Upper lobe of left lung (tissue), 6 donors: ENCODE measurements at regions not wholly inside any gene's neighbourhood (a gene's known extent, or its start where the extent isn't known, plus 50 kb on each side); places are given as distances from the start of the nearest gene placed in this dataset.

Source experiments
- ATAC-seq, 2 donors: fragments of 200-7000 bp; cut with Tn5 transposase; one replicate each; pipeline ENCODE4 v1.9.1; 2022; ENCODE audit warnings: mild to moderate bottlenecking in 2 of 2, moderate library complexity in 2 of 2; ENCODE audit not compliant: low FRiP score in 2 of 2
- DNase-seq, 2 donors: peaks; one replicate each; pipeline ENCODE4 v3.0.0-alpha.2; 2019 to 2020
- H3K27ac ChIP-seq, 4 donors: fragments of 200-600 bp; sonication (generic); one replicate each; pipeline ENCODE4 v1.5.1; 2016 to 2019
- H3K27me3 ChIP-seq, 4 donors: fragments of 200-600 bp; sonication (generic); one replicate each; pipeline ENCODE4 v1.5.1; 2017 to 2019
- H3K36me3 ChIP-seq, 4 donors: fragments of 200-600 bp; sonication (generic); one replicate each; pipeline ENCODE4 v1.5.1; 2016 to 2019
- H3K4me1 ChIP-seq, 4 donors: fragments of 200-600 bp; sonication (generic); one replicate each; pipeline ENCODE4 v1.5.1; 2018 to 2019
- H3K4me3 ChIP-seq, 4 donors: fragments of 200-600 bp; sonication (generic); one replicate each; pipeline ENCODE4 v1.5.1; 2017 to 2019; ENCODE audit warnings: mild to moderate bottlenecking in 2 of 4, moderate library complexity in 1 of 4
- H3K9me3 ChIP-seq, 4 donors: fragments of 200-600 bp; sonication (generic); one replicate each; pipeline ENCODE4 v1.5.1; 2018 to 2019
- CTCF ChIP-seq, 6 experiments: fragments of 450-650 bp in 4 of 6; fragments of 200-600 bp in 2 of 6; sonication (generic) in 2 of 6; IDR thresholded peaks; one replicate each; pipeline ENCODE4 v1.5.1; 2016 to 2019; ENCODE audit warnings: antibody characterized with exemption in 6 of 6
- EP300 ChIP-seq, 4 donors: sonication (generic); formaldehyde crosslinking; IDR thresholded peaks; one replicate each; pipeline ENCODE4 v1.5.1; 2017; ENCODE audit warnings: antibody characterized with exemption in 4 of 4, control low read depth in 2 of 4
- POLR2A ChIP-seq, 4 donors: fragments of 450-650 bp; IDR thresholded peaks; one replicate each; pipeline ENCODE4 v1.5.1; 2016 to 2017; ENCODE audit warnings: antibody characterized with exemption in 4 of 4, mild to moderate bottlenecking in 2 of 4
- POLR2AphosphoS5 ChIP-seq, 2 donors: sonication (generic); formaldehyde crosslinking; IDR thresholded peaks; one replicate each; pipeline ENCODE4 v1.5.1; 2017; ENCODE audit warnings: antibody characterized with exemption in 2 of 2
- WGBS, 2 donors: methylation state at CpG; one replicate each; pipeline ENCODE4 v1.1.5; 2017 to 2018; 5-methylcytosine and 5-hydroxymethylcytosine counted together
- donor health status: DM: no; HTN: no; CAD: no; lungs with moderate emphysema.
- donor health status: DM: no; HTN: yes; CAD: no; lungs with severe emphysema.

GRCh38 chr4:56106180-56107147 lies 157.7 kb downstream of the CEP135 start:
- Histone ChIP-seq H3K4me1 (no peaks in the 10 kb centered on the region), H3K36me3 (no peaks in the 10 kb centered on the region), H3K4me3 (no peak overlapping the region), H3K9me3 (no peaks in the 10 kb centered on the region), H3K27ac (no peak overlapping the region), H3K27me3 (no peaks in the 10 kb centered on the region)
- no peak for DNase-seq
- TF ChIP-seq POLR2AphosphoS5 (IDR thresholded peaks at IDR 0.05) (no peak), CTCF (IDR thresholded peaks at IDR 0.05) (no peak), POLR2A (IDR thresholded peaks at IDR 0.05) (no peak), EP300 (IDR thresholded peaks at IDR 0.05) (no peak)
- 74 to 76% methylated on average over 11 of the region's 11 CpGs for WGBS, 2 donors
- no peak for ATAC-seq

GRCh38 chr4:56104188-56104587 lies 155.4 kb downstream of the CEP135 start:
- no peaks in the 10 kb centered on the region for H3K27me3 ChIP-seq
- H3K9me3 ChIP-seq = no peaks in the 10 kb centered on the region
- DNase-seq = no peak
- no peak overlapping the region for H3K27ac ChIP-seq
- TF ChIP-seq CTCF (IDR thresholded peaks at IDR 0.05) (no peak), POLR2A (IDR thresholded peaks at IDR 0.05) (no peak), POLR2AphosphoS5 (IDR thresholded peaks at IDR 0.05) (no peak), EP300 (IDR thresholded peaks at IDR 0.05) (no peak)
- no peak overlapping the region for H3K4me3 ChIP-seq
- H3K36me3 ChIP-seq = no peaks in the 10 kb centered on the region
- WGBS, 2 donors = 89 to 97% methylated on average over 3 of the region's 3 CpGs
- no peaks in the 10 kb centered on the region for H3K4me1 ChIP-seq
- no peak for ATAC-seq

GRCh38 chr4:56102601-56103000 lies 153.9 kb downstream of the CEP135 start:
- WGBS, 2 donors = 70 to 85% methylated on average over 5 of the region's 5 CpGs
- Histone ChIP-seq H3K4me1 (no peaks in the 10 kb centered on the region), H3K27ac (no peak overlapping the region), H3K9me3 (no peaks in the 10 kb centered on the region), H3K36me3 (no peaks in the 10 kb centered on the region), H3K4me3 (no peak overlapping the region), H3K27me3 (no peaks in the 10 kb centered on the region)
- DNase-seq (no peak), ATAC-seq (no peak)
- no peak for TF ChIP-seq CTCF (IDR thresholded peaks at IDR 0.05)
- no peak for TF ChIP-seq POLR2AphosphoS5 (IDR thresholded peaks at IDR 0.05)
- TF ChIP-seq EP300 (IDR thresholded peaks at IDR 0.05) = no peak
- TF ChIP-seq POLR2A (IDR thresholded peaks at IDR 0.05) = no peak

- 89 to 92% methylated on average over 3 of the region's 3 CpGs for WGBS, 2 donors
- Histone ChIP-seq H3K4me3 (no peak overlapping the region), H3K27me3 (no peaks in the 10 kb centered on the region), H3K4me1 (no peaks in the 10 kb centered on the region), H3K9me3 (no peaks in the 10 kb centered on the region), H3K27ac (no peak overlapping the region), H3K36me3 (no peaks in the 10 kb centered on the region)
- no peak for DNase-seq
- no peak for ATAC-seq
- TF ChIP-seq POLR2AphosphoS5 (IDR thresholded peaks at IDR 0.05) = no peak
- TF ChIP-seq EP300 (IDR thresholded peaks at IDR 0.05) = no peak
- no peak for TF ChIP-seq POLR2A (IDR thresholded peaks at IDR 0.05)
- no peak for TF ChIP-seq CTCF (IDR thresholded peaks at IDR 0.05)
Observed at GRCh38 chr4:56099378-56099786, 150.6 kb downstream of the CEP135 start.

- no peak for ATAC-seq
- Histone ChIP-seq H3K4me1 (no peaks in the 10 kb centered on the region), H3K4me3 (no peak overlapping the region), H3K27ac (no peak overlapping the region), H3K36me3 (no peaks in the 10 kb centered on the region), H3K9me3 (no peaks in the 10 kb centered on the region), H3K27me3 (no peaks in the 10 kb centered on the region)
- no peak for DNase-seq
- WGBS, 2 donors = 88 to 93% methylated on average over 3 of the region's 3 CpGs
- no peak for TF ChIP-seq POLR2A (IDR thresholded peaks at IDR 0.05)
- no peak for TF ChIP-seq POLR2AphosphoS5 (IDR thresholded peaks at IDR 0.05)
- TF ChIP-seq EP300 (IDR thresholded peaks at IDR 0.05) = no peak
- no peak for TF ChIP-seq CTCF (IDR thresholded peaks at IDR 0.05)
Observed at GRCh38 chr4:56093576-56093975, 144.8 kb downstream of the CEP135 start.
